NCI-H1092 treated with DMSO at 0.1 percent for 48 hours (cell line): ENCODE measurements at regions not wholly inside any gene's neighbourhood (a gene's known extent, or its start where the extent isn't known, plus 50 kb on each side); places are given as distances from the start of the nearest gene placed in this dataset.

Source experiments
- DNase-seq: peaks from one replicate; lab custom pipeline; 2025; lab: John Stamatoyannopoulos, UW

DNA sequence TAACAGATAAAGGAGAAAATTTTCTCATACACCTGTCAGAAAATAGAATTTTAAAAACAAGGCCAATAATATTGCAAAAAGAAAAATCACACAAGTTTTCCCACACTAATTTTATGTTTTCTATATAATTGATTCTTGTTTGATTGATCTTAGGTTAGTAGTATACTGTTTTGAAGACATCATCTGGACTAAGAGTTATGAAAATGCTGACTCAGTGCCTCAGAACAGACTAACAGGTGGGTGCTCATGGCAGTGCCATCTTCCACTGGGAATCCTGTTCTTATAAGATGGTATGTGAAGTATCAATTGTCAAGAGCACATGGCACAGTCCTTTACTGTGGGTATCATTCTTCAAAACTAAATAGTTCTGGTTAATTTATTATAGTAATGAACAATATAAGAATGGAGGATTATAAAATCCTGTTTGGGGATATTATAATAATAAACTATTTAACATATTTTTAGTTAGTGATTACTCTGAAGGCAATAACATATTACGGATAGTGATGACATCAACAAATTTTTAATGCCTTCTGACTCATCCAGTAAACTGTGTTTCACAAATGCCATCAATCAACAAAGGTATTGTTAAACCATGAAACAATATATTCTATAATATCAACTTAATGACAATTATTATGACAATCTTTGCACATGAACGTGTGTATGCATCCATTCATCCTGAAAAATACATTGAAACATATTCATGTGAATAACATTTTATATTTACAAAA is 384.6 kb upstream of the KHDRBS2 start:
- DNase-seq = no peak

DNA sequence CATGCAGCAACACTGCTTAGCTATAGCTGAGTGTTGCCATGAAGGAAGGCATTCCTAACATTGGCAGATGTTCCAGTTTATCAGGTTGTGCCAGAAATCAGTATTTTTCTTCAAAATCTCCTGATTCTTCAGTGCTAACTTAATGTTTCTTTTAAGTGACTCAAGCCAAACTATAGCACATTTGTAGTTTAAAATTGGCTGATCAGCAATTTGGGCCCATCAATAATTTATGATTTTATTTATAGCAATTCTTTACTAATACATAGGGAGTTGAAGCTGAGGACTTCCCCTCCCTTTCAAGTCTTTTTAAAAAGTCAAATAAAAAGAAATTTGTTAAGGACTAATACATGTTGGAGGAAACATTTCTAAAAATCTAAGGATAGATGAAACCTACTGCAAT is 383.8 kb upstream of the KHDRBS2 start:
- no peak for DNase-seq

DNA sequence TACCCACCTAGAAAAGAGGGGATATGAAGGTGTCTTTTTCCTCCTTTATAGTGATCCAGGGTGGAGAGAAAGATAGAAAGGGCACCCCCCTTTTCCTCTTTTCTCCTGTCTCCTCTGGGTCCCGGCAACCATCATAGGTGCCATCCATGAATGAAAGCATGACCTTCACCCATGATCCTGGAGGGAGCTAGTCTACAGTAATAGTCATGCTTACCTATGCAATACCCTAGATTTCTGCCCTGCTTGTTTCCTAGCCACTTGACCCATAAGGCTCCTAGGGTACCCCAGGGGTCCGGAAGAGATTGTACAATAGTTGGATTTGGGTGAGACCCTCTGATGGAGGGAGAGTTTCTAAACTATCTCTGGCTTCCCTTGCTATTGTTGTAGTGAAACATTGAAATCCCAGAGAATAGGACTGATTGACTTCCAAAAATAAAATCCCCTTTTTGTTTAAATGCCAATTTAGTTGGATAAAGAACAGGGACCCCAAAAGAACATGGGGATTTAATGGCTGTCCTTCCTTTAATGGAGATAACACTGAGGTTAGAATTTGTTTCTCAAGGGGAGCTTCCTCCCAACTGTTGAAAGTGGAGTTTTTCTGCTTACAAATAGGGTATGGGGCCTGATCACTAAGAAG is 366.8 kb upstream of the KHDRBS2 start:
- DNase-seq = no peak

DNA sequence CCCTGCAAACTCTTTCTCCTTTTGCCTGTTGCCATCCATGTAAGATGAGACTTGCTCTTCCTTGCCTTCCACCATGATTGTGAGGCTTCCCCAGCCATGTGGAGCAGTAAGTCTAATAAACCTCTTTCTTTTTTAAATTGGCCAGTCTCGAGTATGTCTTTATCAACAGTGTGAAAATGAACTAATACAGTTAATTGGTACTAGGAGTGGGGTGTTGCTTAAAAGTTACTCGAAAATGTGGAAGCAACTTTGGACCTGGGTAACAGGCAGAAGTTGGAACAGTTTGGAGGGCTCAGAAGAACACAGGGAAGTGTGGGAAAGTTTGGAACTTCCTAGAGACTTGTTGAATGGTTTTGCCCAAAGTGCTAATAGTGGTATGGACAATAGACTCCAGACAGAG is 359.2 kb upstream of the KHDRBS2 start:
- DNase-seq = no peak

DNA sequence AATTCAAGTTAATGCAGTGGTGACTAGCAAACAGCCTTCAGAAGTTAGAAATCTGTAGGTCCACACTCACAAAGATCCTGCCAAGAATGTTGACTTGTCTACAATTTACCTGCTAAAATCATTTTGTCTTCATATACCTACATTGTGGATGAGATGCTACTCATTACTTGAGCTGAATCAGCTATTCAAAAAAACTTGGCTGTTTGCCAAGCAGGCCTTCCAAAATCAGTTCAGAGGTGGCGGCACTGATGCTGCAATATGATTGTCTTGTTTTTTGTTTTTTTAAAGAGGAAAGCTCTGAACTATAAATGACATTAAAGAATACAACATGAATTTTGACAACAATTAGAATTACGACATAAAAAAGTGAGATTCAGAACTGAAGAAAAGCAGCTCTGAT is 354.7 kb upstream of the KHDRBS2 start:
- no peak for DNase-seq

DNA sequence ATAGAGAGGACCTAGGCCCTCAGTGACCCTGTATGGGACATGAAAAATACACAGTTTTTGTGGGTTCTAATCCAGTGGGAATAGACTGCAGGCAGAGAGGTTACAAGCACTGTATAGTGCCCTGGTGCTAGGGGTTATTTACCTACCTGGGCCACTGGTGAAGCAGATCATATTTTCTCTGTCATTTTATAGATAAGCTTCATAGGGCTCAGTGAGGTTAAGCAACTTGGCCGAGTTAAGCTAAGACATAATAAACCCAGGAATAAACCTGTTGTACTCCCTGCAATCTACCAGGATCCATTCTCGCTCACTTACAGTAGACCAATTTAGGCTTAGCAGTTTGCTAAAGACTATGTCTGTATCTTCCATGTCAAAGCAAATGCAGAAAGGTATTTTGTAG is 340.6 kb upstream of the KHDRBS2 start:
- no peak for DNase-seq

DNA sequence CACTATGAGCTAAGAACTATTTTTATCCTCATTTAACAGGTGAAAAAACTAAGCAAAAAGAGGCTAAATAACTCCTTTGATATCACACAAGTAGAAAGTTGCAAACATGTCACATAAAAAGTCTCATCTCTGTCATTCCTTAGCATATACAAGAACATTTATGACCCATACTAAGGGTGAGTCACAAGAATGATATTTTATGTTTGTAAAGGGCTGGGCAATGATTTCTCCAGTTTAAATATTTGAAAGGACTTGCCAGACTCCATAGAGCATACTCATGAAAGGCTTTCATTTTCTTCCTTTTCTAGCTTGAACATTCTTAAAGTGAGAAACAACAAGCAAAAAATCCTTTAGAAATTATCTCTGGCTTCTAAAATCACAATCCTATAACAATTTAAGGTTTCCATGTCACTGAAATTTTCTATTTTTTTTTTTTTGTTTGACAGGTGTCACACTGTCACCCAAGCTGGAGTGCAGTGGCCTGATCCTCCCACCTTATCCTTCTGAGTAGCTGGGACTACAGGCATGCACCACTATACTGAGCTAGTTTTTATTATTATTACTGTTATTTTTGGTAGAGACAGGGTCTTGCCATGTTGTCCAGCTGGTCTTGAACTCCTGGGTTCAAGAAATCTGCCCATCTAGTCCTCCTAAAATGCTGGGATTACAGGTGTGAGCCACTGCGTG is 338.0 kb upstream of the KHDRBS2 start:
- DNase-seq = no peak

DNA sequence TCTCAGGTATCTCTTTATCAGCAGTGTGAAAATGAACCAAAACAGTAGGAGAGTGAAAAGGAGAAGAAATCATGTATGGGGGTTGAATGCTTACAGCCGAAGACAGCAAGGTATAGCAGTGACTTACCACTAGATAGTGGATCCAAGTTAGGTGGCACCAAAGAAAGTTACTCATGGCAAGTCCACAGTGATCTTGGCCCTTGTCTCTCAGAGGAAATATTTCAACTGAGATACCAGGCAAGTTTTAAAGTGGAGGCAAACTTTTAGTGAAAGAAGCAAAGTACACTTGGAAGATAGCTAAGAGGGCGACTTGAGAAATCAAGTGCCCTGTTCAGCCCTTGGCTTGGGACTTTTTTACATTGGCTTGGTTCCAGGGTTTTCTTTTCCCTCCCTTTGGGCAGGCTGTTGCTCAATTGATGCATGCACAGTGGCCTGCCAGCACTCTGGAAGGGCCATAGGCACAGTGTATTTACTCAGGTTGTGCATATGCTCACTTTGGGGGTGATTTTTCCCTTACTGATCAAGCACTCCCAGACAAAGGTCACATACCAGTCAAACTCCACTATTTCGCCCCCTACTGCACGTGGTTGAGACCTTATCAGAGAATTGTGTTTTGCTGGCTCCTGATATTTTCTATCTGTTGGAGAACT is 329.5 kb upstream of the KHDRBS2 start:
- no peak for DNase-seq

DNA sequence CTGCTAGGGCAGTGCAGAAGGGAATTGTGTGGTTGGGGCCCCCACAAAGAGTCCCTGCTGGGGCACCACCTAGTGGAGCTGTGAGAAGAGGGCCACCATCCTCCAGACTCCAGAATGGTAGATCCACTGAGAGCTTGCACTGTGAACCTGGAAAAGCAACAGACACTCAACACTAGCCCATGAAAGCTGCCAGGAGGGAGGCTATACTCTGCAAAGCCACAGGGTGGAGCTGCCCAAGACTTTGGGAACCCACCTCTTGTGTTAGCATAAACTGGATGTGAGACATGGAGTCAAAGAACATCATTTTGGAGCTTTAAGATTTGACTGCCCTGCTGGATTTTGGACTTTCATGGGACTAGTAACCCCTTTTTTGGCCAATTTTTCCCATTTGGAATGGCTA is 328.4 kb upstream of the KHDRBS2 start:
- no peak for DNase-seq

DNA sequence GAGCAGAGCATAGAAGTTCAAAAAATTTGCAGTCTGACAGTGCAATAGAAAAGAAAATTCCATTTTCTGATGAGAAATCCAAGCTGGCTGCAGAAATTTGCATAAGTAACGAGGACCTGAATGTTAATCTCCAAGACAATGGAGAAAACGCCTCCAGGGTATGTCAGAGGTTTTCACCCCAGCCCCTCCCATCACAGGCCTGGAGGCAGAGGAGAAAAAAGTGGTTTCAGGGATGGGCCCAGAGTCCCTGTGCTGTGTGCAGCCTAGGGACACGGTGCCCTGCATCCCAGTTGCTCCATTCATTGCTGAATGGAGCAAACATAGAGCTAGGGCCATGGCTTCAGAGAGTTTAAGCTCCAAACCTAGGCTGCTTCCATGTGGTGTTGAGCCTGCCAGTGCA is 327.9 kb upstream of the KHDRBS2 start:
- DNase-seq = no peak

DNA sequence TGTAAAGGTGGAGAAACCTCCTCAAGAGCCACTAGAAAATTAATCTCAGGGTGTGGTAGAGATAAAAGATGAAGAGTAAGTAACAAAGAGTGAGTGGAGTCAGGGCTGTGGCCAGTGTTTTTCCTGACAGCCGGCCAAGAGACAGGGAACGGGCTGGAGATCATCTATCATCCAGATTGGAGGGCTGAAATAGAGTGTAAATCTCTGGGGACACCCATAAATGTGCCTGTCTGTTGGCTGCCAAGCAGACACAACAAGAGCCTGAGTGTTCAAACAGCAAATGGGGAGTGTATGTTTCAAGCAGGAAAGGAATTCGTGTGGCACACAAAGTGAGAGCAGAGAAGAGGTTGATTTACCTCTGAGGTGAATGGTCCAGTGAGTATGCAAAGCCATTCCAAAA is 326.4 kb upstream of the KHDRBS2 start:
- DNase-seq = no peak

DNA sequence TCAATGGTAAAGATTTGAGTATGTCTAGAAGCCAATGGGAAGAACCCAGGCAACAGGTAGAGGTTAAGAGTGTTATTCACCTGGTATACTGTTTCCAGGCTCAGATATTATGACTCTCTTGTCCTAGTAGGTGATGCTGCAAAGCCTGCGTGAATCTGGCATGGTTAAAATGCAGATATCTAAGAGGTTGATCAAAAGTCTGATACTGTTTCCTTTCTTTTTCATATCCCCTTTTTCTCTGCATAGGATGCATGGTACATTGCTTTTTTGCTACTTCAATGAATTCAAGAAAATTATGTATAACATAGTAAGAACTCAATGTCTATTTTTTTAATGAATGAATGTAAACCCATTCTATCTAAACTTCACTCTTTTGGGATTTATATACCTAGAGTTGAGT is 284.3 kb upstream of the KHDRBS2 start:
- no peak for DNase-seq

DNA sequence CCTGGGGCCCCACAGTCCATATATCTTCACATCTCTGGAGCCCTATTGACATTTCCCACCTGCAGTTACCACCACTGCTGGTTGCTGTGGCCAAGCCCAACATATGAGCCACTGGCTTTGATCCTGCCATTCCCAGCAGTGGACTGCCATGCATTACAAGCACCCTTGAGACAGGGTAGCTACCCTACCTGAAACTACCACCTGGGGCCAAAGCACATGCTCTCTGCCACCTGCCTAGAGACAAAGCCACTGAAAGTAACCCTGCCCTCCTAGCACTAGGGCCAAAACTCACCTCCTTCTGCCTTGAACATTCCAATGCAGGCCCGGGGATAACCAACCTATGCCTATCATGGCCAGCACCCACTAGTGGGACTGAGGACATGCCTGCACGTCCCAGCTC is 255.5 kb upstream of the KHDRBS2 start:
- no peak for DNase-seq

DNA sequence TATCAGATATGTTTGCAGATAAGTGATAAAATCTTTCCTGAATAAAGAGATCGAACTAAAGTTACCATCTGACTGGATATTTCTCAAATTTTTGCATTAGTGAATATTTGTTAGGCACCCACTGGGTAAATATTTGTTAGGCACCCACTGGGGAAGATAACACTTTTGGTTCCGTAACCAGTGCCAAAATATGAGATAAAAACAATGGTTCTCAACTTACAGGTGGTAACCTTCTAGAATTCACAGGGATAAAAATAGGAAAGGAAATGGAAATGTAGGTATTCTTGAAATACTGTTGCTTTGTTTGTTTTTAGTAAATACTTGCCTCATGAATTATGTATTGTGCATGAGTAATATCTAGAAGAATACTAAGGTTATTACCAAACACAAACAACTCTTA is 245.0 kb upstream of the KHDRBS2 start:
- DNase-seq = no peak

DNA sequence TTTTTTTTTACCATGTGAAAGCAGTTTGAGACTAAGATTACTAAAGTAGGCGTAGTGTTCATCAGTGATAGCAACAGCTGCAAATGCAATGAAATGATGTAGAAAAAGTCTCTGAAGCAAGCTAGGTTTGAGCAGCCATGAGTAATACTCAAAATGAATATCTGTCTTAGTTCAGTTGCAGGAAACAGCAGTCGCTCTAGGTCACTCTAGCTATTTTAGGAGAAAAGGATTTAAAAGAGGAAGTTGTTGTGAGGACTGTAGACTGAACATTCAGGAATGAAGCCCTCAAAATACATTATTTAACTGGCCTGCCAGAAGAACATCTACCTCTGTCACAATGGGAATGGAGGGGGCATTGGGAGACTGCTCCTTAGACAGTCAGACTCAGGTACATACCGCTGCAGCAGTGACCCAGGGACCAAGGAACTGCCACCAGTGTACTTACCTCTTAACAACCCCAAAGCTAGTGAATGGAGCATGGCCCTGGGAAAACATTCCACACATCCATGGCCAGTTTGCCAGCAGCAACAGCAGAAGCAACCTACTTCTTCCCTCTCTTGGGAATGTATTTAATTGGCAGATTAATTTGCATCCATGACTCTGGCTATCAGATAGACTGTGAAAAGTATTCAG is 243.0 kb upstream of the KHDRBS2 start:
- no peak for DNase-seq

DNA sequence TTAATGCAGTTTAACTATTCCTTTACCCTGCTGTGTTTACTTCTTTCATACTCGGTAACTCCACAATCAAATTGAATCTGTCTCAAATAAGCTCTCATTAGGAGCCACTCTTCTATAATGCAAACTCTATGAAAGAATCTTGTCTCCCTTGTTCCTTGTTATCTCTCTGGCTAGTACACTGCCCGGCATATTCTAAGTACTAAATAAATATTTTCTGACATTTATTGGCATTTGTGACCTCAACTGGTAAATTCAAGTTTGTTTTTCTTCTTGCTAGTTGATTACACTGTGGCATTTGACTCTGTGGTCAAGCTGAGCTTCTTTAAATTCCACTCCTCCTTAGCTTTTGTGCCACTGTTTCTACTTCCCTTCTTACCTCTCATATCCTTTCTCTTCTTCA is 237.6 kb upstream of the KHDRBS2 start:
- DNase-seq = no peak

DNA sequence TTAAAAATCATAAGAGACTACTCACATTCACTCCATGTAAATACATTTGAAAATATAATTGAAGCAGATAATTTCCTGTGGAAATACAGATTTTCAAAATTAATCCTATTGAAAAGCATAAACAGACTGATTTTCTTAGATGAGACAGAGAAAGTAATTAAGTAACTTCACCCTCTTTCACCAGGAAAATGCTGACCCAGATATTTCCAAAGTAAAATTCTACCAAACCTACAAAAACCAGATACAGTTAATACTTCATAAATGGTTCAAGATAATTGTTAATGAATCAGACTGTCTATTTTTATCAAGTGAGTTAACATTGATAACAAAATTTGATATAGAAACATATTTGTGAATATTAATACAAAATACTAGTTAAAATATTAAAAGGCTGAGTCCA is 233.5 kb upstream of the KHDRBS2 start:
- no peak for DNase-seq

DNA sequence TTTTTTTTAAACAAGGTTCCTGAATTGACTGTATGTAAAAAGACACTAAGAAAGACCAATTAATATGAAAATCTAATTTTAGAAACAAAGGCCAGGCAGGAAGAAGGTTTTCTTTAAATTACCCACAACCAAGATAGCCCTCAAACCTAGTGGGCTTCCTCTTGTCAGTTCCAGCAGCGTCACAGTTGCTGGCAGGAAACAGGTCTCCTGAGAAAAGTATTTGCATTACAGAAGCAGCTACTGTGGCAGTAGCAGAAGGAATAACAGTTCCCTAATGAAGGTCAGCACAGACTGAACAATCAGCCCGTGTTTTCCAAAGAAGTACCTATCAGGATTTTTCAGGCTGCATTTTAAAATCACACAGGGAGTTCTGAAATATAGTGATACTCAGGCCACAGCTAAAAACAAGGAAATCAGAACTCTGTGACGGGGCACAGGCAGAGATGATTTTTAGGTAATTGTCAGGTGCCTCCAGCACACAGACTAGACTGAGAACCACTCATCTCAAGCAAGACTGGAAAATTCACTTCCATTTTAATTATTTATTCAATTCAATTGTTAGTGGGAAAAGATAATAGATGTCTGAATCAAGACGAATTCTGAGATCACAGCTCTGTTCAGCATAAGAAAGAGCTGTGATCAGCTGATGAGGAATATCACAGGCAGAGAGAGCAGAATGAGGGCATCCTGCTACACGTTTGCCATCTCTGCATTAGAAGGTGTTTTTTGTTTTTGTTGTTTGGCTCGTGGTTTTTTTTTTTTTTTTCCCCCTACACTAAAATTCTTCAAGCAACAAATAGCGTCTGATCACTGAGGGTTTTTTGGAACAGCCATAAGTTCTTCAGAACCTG is 230.5 kb upstream of the KHDRBS2 start:
- no peak for DNase-seq

DNA sequence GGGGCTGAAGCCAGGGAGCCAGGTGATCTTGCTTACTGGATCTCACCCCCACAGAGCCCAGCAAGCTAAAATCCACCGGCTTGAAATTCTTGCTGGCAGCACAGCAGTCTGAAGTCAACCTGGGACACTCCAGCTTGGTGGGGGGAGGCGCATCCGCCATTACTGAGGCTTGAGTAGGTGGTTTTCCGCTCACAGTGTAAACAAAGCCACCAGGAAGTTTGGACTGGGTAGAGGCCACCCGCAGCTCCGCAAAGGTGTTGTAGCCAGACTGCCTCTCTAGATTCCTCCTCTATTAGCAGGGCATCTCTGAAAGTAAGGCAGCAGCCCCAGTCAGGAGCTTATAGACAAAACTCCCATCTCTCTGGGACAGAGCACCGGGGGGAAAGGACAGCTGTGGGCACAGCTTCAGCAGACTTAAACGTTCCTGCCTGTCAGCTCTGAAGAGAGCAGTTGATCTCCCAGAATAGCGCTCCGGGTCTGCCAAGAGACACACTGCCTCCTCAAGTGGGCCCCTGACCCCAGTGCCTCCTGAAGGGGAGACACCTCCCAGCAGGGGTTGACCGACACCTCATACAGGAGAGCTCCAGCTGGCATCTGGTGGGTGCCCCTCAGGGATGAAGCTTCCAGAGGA is 206.3 kb upstream of the KHDRBS2 start:
- no peak for DNase-seq

DNA sequence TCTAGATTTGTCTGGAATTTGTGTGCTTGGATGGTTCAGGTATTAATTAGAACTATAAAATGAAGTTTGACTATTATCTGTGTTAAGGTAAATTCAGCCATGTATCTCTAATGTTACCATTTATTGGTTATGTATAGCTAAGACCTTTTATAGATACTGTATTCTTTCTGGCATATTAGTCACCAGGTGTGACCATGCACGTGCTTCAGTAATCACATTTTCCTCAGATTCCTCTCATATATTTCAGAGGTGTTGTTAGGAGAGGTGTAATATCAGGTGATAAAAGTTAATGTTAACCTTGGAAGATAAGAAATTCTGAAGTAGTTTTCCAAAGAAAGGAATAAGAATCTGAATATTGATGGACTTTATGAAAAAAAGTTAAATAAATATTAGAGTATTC is 194.5 kb upstream of the KHDRBS2 start:
- no peak for DNase-seq

DNA sequence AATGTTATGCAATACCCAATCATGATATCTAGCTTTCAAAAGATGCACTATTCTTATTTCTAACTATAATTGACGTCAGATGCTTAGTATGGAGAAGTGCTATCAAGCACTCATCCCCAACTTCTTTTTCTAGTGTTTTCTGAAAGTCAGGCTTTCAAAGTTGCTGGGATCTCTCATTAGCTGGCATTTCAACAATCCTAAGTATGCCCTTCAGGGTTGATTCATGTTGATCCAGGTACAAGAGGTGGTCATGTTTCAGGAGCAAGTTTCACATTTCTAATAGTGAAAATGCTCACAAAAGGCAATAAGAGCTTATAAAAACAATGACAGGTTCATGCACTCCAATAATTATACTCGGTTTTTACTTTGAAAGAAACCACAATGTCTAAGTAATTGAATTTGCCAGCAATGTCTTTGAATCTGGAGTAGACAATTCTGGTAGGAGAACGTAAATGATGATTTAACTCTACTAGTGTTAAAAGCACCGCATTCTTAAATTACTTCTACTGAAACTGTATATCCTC is 193.7 kb upstream of the KHDRBS2 start:
- DNase-seq = no peak
